A673 (cell line): ENCODE measurements at regions not wholly inside any gene's neighbourhood (a gene's known extent, or its start where the extent isn't known, plus 50 kb on each side); places are given as distances from the start of the nearest gene placed in this dataset.

Experiments used
- BruUV-seq: library from RNA; stranded (reverse); fragments of 400-500 nt; replicated peaks from 2 replicates; lab custom pipeline; 2021; lab: Mats Ljungman, UMichigan
- CTCF ChIA-PET: fragments of 300-600 bp; sonication (Branson Sonifier 250); formaldehyde crosslinking; loops from one replicate; lab custom pipeline; 2022; ENCODE audit warnings: antibody characterized with exemption; lab: Charles Lee
- POLR2A ChIA-PET: fragments of 300-600 bp; sonication (Branson Sonifier 250); formaldehyde crosslinking; loops from one replicate; lab custom pipeline; 2022; ENCODE audit warnings: antibody characterized with exemption; ENCODE audit not compliant: low non-redundant PET; lab: Charles Lee
- DNase-seq: peaks from one replicate; pipeline ENCODE4 v3.0.0-alpha.2; 2015; ENCODE audit warnings: low spot score
- H3K27ac ChIP-seq: fragments of 200-600 bp; sonication (generic); 2 replicates; pipeline ENCODE4 v1.5.1; 2016; ENCODE audit warnings: mixed run types, low read depth, mild to moderate bottlenecking, mixed read lengths, antibody characterized with exemption, low read length; ENCODE audit not compliant: poor library complexity, severe bottlenecking
- H3K27me3 ChIP-seq: fragments of 200-600 bp; sonication (generic); replicated peaks from 2 replicates; pipeline ENCODE4 v1.6.1; 2017; ENCODE audit warnings: mixed run types, low read depth, mild to moderate bottlenecking, mixed read lengths, antibody characterized with exemption, low read length; ENCODE audit not compliant: insufficient read depth, poor library complexity
- H3K36me3 ChIP-seq: fragments of 200-600 bp; sonication (generic); 2 replicates; pipeline ENCODE4 v1.6.1; 2016; ENCODE audit warnings: mixed run types, mild to moderate bottlenecking, mixed read lengths, antibody characterized with exemption, low read length; ENCODE audit not compliant: insufficient read depth, poor library complexity, severe bottlenecking
- H3K4me1 ChIP-seq: fragments of 200-600 bp; sonication (generic); 2 replicates; pipeline ENCODE4 v1.6.1; 2017; ENCODE audit warnings: mixed run types, mild to moderate bottlenecking, mixed read lengths, antibody characterized with exemption, low read length; ENCODE audit not compliant: insufficient read depth, poor library complexity, severe bottlenecking
- H3K4me3 ChIP-seq: fragments of 200-600 bp; sonication (generic); 2 replicates; pipeline ENCODE4 v1.5.1; 2016; ENCODE audit warnings: low read depth, mixed run types, mild to moderate bottlenecking, mixed read lengths, low read length; ENCODE audit not compliant: poor library complexity, severe bottlenecking
- H3K9me3 ChIP-seq: fragments of 200-600 bp; sonication (generic); 2 replicates; pipeline ENCODE4 v1.6.1; 2016; ENCODE audit warnings: mixed run types, low read depth, mild to moderate bottlenecking, mixed read lengths, antibody characterized with exemption, low read length; ENCODE audit not compliant: poor library complexity, severe bottlenecking
- CTCF ChIP-seq: fragments of 300-800, 200-600 bp; sonication (generic); conservative IDR thresholded peaks from 2 replicates; pipeline ENCODE4 v1.5.1; 2017; ENCODE audit warnings: low read depth, mild to moderate bottlenecking, antibody characterized with exemption, low read length, moderate library complexity, mixed read lengths
- EZH2 ChIP-seq: fragments of 200-600 bp; sonication (generic); IDR thresholded peaks from 2 replicates; pipeline ENCODE4 v1.6.1; 2017; ENCODE audit warnings: borderline replicate concordance, low read depth, mild to moderate bottlenecking, mixed read lengths, antibody characterized with exemption, low read length; ENCODE audit not compliant: poor library complexity, severe bottlenecking
- intact Hi-C: fragments of 100-400 bp; cut with micrococcal nuclease; formaldehyde crosslinking; loops from one replicate; pipeline ENCODE4 v1.10.0; 2022; ENCODE audit not compliant: unreplicated experiment

GRCh38 chr3:106588739-106589138 lies 719.9 kb upstream of the CBLB start:
- intact Hi-C loops = no loop called here
- Histone ChIP-seq H3K4me3 (no peak overlapping the region), H3K9me3 (no peaks in the 10 kb centered on the region), H3K4me1 (peaks cover 18% of the 10 kb centered on the region), H3K36me3 (no peaks in the 10 kb centered on the region), H3K27me3 (no peaks in the 10 kb centered on the region), H3K27ac (no peak overlapping the region)
- TF ChIP-seq CTCF = no peak
- no peak for TF ChIP-seq EZH2
- ChIA-PET CTCF (no interaction called here), POLR2A (no interaction called here)
- DNase-seq = no peak
- no TSS peak for BruUV-seq

GRCh38 chr3:106589311-106589942 lies 720.6 kb upstream of the CBLB start:
- peaks cover 18% of the 10 kb centered on the region for H3K4me1 ChIP-seq
- intact Hi-C loops = no loop called here
- CTCF ChIA-PET = no interaction called here
- POLR2A ChIA-PET = interaction anchor here (0.5 kb wide), 1 partner anchor 26 kb away, joined by 5 read pairs; no protein-coding TSS in a partner anchor
- H3K27ac ChIP-seq = peak overlapping the region; percentile 68
- no peaks in the 10 kb centered on the region for H3K9me3 ChIP-seq
- H3K4me3 ChIP-seq = no peak overlapping the region
- DNase-seq = no peak
- no peaks in the 10 kb centered on the region for H3K36me3 ChIP-seq
- no peak for TF ChIP-seq EZH2
- no peak for TF ChIP-seq CTCF
- no peaks in the 10 kb centered on the region for H3K27me3 ChIP-seq
- BruUV-seq = no TSS peak

GRCh38 chr3:106590216-106590615 lies 721.4 kb upstream of the CBLB start:
- DNase-seq = peak; percentile 80
- no TSS peak for BruUV-seq
- peak overlapping the region; percentile 68 for H3K27ac ChIP-seq
- H3K9me3 ChIP-seq = peaks cover 5% of the 10 kb centered on the region
- H3K27me3 ChIP-seq = no peaks in the 10 kb centered on the region
- intact Hi-C loops = no loop called here
- H3K36me3 ChIP-seq = no peaks in the 10 kb centered on the region
- TF ChIP-seq EZH2 = no peak
- no peak for TF ChIP-seq CTCF
- peaks cover 18% of the 10 kb centered on the region for H3K4me1 ChIP-seq
- no peak overlapping the region for H3K4me3 ChIP-seq
- CTCF ChIA-PET = no interaction called here
- POLR2A ChIA-PET = interaction anchor here (0.5 kb wide), 1 partner anchor 27 kb away, joined by 5 read pairs; no protein-coding TSS in a partner anchor
